ELR (cell line): ENCODE measurements at regions not wholly inside any gene's neighbourhood (a gene's known extent, or its start where the extent isn't known, plus 50 kb on each side); places are given as distances from the start of the nearest gene placed in this dataset.

Experiments used
- DNase-seq: peaks from one replicate; pipeline ENCODE4 v3.0.0-alpha.2; 2015; ENCODE audit warnings: low read depth

DNA sequence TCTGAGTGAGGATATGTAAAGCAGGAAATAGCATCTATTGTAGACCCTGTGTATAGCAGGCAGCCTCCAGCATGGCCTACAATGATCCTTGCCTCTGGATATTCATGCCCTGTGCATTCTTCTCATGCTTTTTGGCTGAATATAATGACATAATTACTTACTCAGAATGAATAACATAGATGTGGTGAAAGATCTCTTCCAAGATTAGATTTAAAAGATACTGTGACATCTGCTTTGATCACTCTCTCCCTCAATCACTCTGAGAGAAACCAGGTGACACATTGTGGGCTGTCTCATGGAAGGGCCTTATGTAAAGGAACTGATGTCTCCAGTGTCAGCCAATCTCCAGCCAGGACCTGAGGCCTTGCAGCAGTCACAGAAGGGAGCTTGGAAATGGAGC lies 376.7 kb downstream of the DNAH5 start:
- peak; percentile 95 for DNase-seq

DNA sequence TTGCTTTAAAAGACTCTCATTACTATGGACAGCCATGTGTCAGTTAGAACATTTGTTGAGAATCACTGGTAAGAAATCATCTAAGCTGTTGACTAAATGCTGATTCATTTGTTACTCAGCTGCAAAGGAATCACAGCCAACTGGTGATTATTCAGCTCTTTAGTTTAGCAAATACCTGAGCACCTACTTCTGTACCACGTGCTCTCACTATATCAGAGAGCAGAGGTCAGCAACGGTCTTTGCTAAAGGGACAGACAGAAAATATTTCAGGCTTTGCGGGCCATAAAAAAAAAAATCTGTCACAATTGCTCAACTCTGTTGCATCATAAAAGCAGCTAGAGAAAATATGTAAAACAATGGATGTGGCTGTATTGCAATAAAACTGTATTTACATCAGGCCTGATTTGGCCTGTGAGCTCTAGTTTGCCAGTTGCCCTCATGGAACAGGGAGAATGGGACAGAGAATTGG lies 377.6 kb downstream of the DNAH5 start:
- DNase-seq = peak; percentile 94

DNA sequence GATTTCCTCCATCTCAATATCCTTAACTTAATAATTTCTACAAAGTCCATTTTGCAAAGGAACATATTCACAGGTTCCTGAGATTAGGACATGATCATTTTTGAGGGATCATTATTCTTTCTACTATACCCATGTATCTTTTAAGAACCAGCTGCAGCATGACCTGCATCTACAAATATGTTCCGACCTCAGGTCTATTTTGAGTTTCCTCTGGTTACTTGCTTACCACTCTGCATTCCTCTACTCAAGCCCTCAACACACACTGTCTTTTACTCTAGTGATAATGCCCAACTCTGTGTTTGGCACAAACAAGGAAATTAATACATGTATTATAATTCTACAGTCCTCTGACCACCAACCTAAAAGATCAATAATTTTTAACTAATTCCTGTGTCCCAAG lies 386.1 kb downstream of the DNAH5 start:
- DNase-seq = no peak

GRCh38 chr5:13553896-13554295 lies 390.6 kb downstream of the DNAH5 start:
- peak; percentile 36 for DNase-seq

DNA sequence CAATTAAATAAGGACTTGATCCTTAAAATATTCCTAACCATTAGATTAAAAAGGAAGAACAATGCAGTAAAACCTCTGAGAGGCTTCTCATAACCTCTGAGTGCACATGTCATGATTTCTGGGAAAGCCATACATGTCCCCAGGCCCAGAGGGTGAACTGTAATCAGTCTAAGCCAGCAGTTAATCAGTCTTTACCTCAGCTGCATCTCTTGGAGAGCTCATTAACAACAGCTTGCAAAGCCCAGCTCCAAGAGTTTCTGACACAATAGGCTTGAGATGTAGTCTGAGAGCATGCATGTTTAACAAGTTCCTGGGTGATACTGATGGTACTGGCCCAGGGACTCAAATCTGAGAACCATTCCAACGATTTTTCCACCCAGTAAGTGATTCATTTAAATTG lies 392.1 kb downstream of the DNAH5 start:
- no peak for DNase-seq

DNA sequence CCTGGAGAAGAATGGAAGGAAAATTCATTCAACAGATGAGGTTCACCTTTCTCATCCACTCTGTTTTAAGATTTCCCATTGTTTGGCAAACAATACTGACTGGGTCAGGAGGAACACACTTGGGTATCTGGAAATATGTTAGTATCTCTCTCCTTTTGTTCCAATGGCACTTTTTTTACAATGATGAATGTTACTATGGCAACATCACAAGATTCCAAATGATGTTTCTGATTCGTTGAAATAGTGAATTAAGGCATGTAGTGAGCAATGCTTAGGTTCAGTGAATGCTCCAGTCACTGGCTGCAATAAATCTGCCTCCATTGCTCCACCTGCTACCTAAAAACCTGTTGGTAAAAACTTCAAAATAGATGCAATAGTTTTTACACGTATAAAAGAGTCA lies 392.8 kb downstream of the DNAH5 start:
- DNase-seq = no peak

GRCh38 chr5:13540168-13540750 lies 404.2 kb downstream of the DNAH5 start:
- no peak for DNase-seq

DNA sequence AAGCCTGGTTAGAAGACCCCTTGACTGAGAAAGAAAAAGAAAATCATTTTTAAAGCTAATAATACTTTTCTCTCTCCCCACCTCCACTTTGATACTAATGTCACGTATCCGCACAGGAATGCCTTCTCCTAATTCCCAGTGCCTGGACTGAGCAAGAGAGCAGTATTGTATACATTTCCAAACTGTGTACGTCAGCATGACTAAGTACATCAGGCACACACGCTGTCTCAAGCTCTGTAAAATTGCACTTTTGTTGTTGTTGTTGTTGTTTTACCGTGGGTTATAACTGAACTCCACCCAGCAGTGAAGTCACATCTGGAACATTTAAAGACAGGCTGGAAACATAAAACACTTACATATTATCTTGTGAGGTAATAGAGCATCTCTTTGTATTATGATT lies 407.6 kb downstream of the DNAH5 start:
- DNase-seq = peak; percentile 91

DNA sequence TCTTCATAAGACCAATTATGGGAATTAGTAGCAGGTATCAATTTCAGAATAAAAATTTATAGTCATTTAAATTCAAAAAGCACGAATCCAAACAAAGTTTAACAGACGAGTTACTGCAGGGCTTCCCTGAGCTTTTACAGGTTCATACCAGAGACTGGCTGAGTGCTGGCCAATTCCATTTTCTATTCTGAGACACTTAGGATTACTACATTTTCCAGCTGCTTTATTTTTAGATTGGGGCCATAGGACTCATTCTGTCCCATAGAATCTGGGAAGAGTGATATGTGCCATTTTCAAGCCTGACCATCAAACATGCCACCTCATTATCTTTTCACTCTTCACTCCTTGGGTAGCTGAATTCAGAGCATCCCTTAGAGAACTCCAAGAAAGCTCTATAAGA lies 410.7 kb downstream of the DNAH5 start:
- no peak for DNase-seq

DNA sequence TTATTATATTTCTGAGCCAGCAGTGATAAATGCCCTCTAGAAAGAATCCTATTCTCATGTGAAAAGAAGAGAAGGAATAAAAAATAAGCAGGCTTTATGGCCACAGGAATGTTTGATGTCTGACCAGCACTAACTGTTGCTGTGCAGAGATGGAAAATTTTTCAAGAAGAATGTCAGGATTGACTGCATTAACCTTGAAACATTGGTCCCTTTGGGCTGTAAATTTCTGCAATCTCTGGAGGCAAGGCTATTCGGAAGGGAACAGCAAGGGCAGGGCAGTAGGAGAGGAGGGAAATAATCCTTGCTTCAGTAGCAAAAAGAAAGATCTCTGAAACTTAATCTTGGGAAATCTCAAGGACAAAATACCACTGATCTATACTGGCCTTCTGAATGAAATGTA lies 415.2 kb downstream of the DNAH5 start:
- no peak for DNase-seq

GRCh38 chr5:13524936-13525335 lies 419.6 kb downstream of the DNAH5 start:
- DNase-seq = no peak

GRCh38 chr5:13519131-13519530 lies 425.4 kb downstream of the DNAH5 start:
- no peak for DNase-seq

DNA sequence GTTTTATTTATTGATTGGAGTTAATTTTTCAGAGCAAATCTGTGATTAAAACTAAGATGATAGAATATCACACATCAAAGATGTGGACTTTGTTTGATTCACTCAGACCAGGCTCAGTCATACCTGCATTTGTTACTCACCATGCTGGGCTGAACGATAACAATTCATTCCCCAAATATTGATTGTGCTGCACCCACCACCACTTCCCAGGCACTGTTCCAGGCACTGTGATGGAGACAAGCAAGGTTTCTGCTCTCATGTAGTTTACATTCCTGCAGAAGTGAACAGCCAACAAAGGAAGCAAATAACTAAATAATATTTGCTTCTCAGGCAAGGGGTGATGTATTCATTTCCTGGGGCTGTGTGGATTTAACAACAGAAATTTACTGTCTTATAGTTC lies 428.3 kb downstream of the DNAH5 start:
- no peak for DNase-seq

GRCh38 chr5:13511442-13511841 lies 433.0 kb downstream of the DNAH5 start:
- no peak for DNase-seq

DNA sequence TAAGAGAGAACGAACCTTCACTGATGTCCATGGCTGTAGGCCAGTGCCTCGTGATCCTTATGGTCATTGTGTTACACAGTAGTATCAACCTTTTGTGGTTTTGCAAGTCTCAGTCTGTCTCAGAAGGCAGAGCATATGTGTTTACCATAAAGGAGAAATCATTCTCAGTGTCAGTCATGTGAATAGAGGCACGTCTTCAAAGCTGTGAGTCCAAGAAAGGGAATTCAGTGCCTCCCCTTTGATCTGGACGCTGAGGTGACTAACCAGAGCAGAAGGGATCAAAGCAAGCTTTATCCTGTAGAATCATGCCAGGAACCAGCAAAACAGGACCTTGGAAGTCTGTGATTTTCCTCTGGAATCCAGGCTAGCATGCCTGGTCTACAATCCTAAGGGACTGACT lies 433.9 kb downstream of the DNAH5 start:
- DNase-seq = peak; percentile 36

- no peak for DNase-seq
These were observed 435.9 kb downstream of the DNAH5 start for GRCh38 chr5:13508559-13508958.

DNA sequence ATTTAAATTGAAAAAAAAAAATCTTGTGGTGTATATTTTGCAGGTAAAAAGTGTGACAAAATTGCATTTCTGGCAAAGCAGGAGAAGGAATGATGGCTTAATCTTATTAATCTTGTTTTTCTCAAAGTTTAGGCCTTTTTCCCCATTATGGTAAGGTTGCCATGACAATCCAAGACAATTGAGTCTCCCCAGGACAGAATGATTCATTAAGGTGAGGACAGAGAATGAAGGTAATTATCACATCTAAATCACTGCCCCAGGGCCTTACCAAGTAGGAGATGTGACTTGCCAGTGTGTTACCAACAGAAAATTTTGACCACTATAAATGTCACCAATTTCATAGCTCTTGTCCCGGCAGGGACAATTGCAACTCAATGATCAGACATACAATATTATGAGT lies 439.2 kb downstream of the DNAH5 start:
- no peak for DNase-seq

GRCh38 chr5:13503017-13503416 lies 441.5 kb downstream of the DNAH5 start:
- no peak for DNase-seq

DNA sequence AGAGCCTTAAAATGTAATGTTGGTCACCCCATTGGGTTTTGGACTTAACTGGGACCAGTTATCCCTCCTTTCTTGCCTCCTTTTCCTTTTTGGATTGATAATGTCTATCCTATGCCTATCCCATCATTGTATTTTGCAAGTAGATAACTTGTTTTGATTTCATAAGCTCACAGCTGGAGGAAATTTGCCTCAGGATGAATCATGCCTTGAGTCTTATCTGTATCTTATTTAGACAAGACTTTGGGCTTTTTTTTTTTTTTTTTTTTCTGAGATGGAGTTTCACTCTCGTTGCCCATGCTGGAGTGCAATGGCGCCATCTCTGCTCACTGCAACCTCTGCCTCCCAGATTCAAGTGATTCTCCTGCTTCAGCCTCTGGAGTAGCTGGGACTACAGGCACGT lies 443.3 kb downstream of the DNAH5 start:
- peak; percentile 53 for DNase-seq

- no peak for DNase-seq
These were observed 446.2 kb downstream of the DNAH5 start for GRCh38 chr5:13498279-13498678.

GRCh38 chr5:13488254-13488931 lies 456.1 kb downstream of the DNAH5 start:
- no peak for DNase-seq

DNA sequence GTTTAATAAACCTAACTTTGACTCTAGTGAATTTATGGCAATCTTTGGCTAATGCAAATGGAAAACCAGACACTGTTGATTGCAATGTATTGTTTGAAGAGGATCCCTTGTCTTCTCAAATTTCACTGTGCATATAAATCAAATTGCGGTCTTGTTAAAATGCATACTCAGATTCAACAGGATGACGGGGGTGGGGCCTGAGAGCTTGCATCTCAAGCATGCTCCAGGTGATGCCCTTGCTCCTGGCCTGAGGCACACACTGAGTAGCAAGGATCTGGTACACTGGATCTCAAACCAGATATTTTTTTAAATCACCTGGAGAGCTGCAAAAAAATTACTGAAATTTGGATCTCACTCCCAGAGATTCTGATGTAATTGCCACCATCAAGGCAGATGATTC lies 463.7 kb downstream of the DNAH5 start:
- DNase-seq = no peak

DNA sequence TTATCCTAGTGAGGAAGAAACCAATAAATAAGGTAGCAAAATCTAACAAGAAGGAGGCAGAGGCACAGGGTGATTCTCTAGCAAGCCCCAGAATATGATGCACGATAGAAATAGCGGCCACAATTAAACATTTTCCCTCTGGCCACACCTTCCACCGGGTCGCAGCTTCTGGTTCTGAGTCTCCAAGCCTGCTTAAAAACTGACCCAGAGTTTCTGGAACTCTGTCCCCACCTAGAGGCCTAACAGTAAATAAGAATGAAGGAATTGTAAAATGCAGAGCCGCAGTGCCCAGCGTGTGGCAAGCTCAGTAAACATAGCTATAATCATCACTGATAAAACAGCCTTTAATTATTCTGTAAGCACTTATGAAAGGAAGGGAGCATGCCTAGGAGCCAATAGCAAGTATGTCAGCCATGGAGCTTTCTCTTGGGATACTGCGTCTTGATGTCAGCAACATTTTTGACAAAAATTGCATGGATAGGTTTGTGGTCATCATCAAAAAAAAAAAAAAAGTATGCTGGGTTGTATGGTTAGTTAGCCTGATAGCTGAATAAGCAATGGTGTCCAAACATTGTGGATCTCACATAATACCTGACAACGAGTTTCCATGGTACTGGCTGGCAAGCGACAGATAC lies 465.5 kb downstream of the DNAH5 start:
- DNase-seq = peak; percentile 82
